ENCODE measurements at regions not wholly inside any gene's neighbourhood (a gene's known extent, or its start where the extent isn't known, plus 50 kb on each side); places are given as distances from the start of the nearest gene placed in this dataset.

DNA sequence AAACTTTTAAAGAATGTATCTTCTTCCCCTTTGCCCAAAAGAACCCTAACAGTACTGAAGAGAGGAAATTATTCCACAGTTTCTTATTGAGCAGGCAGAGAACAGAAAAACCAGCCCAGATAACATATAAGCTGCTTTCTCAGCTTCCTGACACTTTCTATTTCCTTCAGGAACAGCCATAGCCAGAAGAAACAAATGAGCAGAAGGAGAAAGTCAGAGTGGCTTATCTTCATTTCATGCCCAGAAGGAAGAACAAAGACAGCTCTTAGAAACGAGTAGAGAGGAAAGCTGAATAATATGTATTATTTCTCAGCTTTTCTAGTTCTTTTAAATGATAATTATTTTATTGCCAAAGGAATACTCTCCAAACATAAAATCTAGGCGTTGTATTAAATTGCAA is 793.7 kb downstream of the GRIK2 start (continued):
- TF ChIP-seq, protein P1, sequence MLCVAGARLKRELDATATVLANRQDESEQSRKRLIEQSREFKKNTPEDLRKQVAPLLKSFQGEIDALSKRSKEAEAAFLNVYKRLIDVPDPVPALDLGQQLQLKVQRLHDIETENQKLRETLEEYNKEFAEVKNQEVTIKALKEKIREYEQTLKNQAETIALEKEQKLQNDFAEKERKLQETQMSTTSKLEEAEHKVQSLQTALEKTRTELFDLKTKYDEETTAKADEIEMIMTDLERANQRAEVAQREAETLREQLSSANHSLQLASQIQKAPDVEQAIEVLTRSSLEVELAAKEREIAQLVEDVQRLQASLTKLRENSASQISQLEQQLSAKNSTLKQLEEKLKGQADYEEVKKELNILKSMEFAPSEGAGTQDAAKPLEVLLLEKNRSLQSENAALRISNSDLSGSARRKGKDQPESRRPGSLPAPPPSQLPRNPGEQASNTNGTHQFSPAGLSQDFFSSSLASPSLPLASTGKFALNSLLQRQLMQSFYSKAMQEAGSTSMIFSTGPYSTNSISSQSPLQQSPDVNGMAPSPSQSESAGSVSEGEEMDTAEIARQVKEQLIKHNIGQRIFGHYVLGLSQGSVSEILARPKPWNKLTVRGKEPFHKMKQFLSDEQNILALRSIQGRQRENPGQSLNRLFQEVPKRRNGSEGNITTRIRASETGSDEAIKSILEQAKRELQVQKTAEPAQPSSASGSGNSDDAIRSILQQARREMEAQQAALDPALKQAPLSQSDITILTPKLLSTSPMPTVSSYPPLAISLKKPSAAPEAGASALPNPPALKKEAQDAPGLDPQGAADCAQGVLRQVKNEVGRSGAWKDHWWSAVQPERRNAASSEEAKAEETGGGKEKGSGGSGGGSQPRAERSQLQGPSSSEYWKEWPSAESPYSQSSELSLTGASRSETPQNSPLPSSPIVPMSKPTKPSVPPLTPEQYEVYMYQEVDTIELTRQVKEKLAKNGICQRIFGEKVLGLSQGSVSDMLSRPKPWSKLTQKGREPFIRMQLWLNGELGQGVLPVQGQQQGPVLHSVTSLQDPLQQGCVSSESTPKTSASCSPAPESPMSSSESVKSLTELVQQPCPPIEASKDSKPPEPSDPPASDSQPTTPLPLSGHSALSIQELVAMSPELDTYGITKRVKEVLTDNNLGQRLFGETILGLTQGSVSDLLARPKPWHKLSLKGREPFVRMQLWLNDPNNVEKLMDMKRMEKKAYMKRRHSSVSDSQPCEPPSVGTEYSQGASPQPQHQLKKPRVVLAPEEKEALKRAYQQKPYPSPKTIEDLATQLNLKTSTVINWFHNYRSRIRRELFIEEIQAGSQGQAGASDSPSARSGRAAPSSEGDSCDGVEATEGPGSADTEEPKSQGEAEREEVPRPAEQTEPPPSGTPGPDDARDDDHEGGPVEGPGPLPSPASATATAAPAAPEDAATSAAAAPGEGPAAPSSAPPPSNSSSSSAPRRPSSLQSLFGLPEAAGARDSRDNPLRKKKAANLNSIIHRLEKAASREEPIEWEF (IDR thresholded peaks at IDR 0.05; ENCODE audit: insufficient replicate concordance, low read depth, low read length): no peak
- no peak for TF ChIP-seq JUND (IDR thresholded peaks at IDR 0.05; ENCODE audit: low read depth, low read length)
- no peak for TF ChIP-seq SIN3A (IDR thresholded peaks at IDR 0.05; ENCODE audit: low read depth, low read length)
- TF ChIP-seq HDGF (IDR thresholded peaks at IDR 0.05): no peak
- TF ChIP-seq ZNF384 (IDR thresholded peaks at IDR 0.05; ENCODE audit: borderline replicate concordance, low read depth, low read length): no peak
- no peak for TF ChIP-seq FOXM1 (IDR thresholded peaks at IDR 0.05; ENCODE audit: low read depth, low read length)

- Histone ChIP-seq H3K4me2 (ENCODE audit: control insufficient read depth, insufficient read depth) (no peak overlapping the region), H3K79me2 (ENCODE audit: control insufficient read depth, insufficient read depth, low read length) (no peaks in the 10 kb centered on the region), H3K27me3 (replicated peaks in 1 of 2; ENCODE audit: control insufficient read depth in 2 of 2, insufficient read depth in 2 of 2, low read length in 1 of 2) (no peaks in the 10 kb centered on the region), H3K36me3 (ENCODE audit: control insufficient read depth in 2 of 2, insufficient read depth in 2 of 2, low read length in 1 of 2) (no peaks in the 10 kb centered on the region), H4K20me1 (ENCODE audit: control insufficient read depth, insufficient read depth) (no peaks in the 10 kb centered on the region), H3K4me1 (ENCODE audit: control insufficient read depth, insufficient read depth, low read length) (no peaks in the 10 kb centered on the region), H3K4me3 (no peak overlapping the region), H2AFZ (ENCODE audit: control insufficient read depth, low read depth, low read length) (no peak overlapping the region), H3K9me3 (replicated peaks; ENCODE audit: control insufficient read depth, insufficient read depth, low read length) (no peaks in the 10 kb centered on the region; the same call in 2 of the 3 replicates), H3K9ac (ENCODE audit: control insufficient read depth, insufficient read depth, low read length) (no peak overlapping the region), H3K27ac (ENCODE audit: control insufficient read depth, insufficient read depth) (no peak overlapping the region)
- ATAC-seq (no peak), DNase-seq (ENCODE audit: low read depth, low spot score) (no peak), FAIRE-seq (no peak)
- no TSS peak for BruUV-seq (replicated peaks)
- in situ Hi-C loops (cut with MboI) (no loop called here), intact Hi-C loops (cut with micrococcal nuclease; ENCODE audit: unreplicated experiment) (no loop called here)
- ChIA-PET CTCF (no interaction called here), SMC1A (ENCODE audit: uncharacterized antibody, unreplicated experiment) (no interaction called here), RAD21 (ENCODE audit: unreplicated experiment) (no interaction called here), POLR2A (no interaction called here)
- 0% methylated on average over 1 of the region's 1 CpG for WGBS (ENCODE audit: insufficient coverage, insufficient replicate concordance, low lambda C conversion rate, missing lambda C conversion rate)
- no peak for TF ChIP-seq ZBED1 (IDR thresholded peaks at IDR 0.05; ENCODE audit: borderline replicate concordance)
- no peak for TF ChIP-seq WRNIP1 (IDR thresholded peaks at IDR 0.05; ENCODE audit: borderline replicate concordance, low read depth, low read length)
- no peak for TF ChIP-seq NR2C2 (IDR thresholded peaks at IDR 0.05; ENCODE audit: borderline replicate concordance, control insufficient read depth, insufficient read length, low read depth)
- TF ChIP-seq, protein P2, sequence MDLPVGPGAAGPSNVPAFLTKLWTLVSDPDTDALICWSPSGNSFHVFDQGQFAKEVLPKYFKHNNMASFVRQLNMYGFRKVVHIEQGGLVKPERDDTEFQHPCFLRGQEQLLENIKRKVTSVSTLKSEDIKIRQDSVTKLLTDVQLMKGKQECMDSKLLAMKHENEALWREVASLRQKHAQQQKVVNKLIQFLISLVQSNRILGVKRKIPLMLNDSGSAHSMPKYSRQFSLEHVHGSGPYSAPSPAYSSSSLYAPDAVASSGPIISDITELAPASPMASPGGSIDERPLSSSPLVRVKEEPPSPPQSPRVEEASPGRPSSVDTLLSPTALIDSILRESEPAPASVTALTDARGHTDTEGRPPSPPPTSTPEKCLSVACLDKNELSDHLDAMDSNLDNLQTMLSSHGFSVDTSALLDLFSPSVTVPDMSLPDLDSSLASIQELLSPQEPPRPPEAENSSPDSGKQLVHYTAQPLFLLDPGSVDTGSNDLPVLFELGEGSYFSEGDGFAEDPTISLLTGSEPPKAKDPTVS (IDR thresholded peaks at IDR 0.05; ENCODE audit: low read depth, low read length): no peak
- no peak for TF ChIP-seq BCL11A (IDR thresholded peaks at IDR 0.05; ENCODE audit: low read depth, low read length)
- TF ChIP-seq, protein P3, sequence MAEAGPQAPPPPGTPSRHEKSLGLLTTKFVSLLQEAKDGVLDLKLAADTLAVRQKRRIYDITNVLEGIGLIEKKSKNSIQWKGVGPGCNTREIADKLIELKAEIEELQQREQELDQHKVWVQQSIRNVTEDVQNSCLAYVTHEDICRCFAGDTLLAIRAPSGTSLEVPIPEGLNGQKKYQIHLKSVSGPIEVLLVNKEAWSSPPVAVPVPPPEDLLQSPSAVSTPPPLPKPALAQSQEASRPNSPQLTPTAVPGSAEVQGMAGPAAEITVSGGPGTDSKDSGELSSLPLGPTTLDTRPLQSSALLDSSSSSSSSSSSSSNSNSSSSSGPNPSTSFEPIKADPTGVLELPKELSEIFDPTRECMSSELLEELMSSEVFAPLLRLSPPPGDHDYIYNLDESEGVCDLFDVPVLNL (IDR thresholded peaks at IDR 0.05; ENCODE audit: low read depth, low read length): no peak
- no peak for TF ChIP-seq CBX3 (IDR thresholded peaks at IDR 0.05; ENCODE audit: borderline replicate concordance, low read depth)
- TF ChIP-seq PML (IDR thresholded peaks at IDR 0.05; ENCODE audit: low read length): no peak
- no peak for TF ChIP-seq SUPT20H (IDR thresholded peaks at IDR 0.05; ENCODE audit: borderline replicate concordance, control insufficient read depth, low read depth, low read length)
Observed at GRCh38 chr6:102195311-102195710, 801.8 kb downstream of the GRIK2 start.
